Testis (tissue), 2 donors: ENCODE measurements at regions not wholly inside any gene's neighbourhood (a gene's known extent, or its start where the extent isn't known, plus 50 kb on each side); places are given as distances from the start of the nearest gene placed in this dataset.

Experiments
- DNase-seq: peaks from one replicate; pipeline ENCODE4 v3.0.0-alpha.2; 2019
- H3K27ac ChIP-seq, 2 donors: fragments of 200-600 bp; sonication (generic); one replicate each; pipeline ENCODE4 v1.5.1; 2019
- H3K27me3 ChIP-seq: fragments of 200-600 bp; sonication (generic); one replicate; pipeline ENCODE4 v1.5.1; 2019
- H3K36me3 ChIP-seq: fragments of 200-600 bp; sonication (generic); one replicate; pipeline ENCODE4 v1.5.1; 2017; ENCODE audit warnings: low read depth; ENCODE audit errors: missing control alignments
- H3K4me1 ChIP-seq: fragments of 200-600 bp; sonication (generic); one replicate; pipeline ENCODE4 v1.5.1; 2019
- H3K4me3 ChIP-seq, 2 donors: fragments of 200-600 bp; sonication (generic); one replicate each; pipeline ENCODE4 v1.5.1; 2017 to 2019
- H3K9me3 ChIP-seq: fragments of 200-600 bp; sonication (generic); one replicate; pipeline ENCODE4 v1.5.1; 2017
- CTCF ChIP-seq, 3 experiments: fragments of 450-650 bp in 2 of 3; fragments of 200-600 bp in 1 of 3; sonication (generic) in 1 of 3; IDR thresholded peaks; one replicate each; pipeline ENCODE4 v1.5.1; 2016 to 2019; ENCODE audit warnings: antibody characterized with exemption in 3 of 3, mild to moderate bottlenecking in 2 of 3, moderate library complexity in 1 of 3
- POLR2A ChIP-seq: fragments of 450-650 bp; IDR thresholded peaks from one replicate; pipeline ENCODE4 v1.6.1; 2017; ENCODE audit warnings: antibody characterized with exemption, mild to moderate bottlenecking, moderate library complexity
- WGBS, 2 donors: methylation state at CpG; one replicate each; pipeline ENCODE4 v1.1.5; 2018; 5-methylcytosine and 5-hydroxymethylcytosine counted together
- intact Hi-C: fragments of 100-400 bp; cut with DNase I; formaldehyde crosslinking; loops from one replicate; pipeline ENCODE4 v1.15.1; 2023; ENCODE audit warnings: low total_unique reads

DNA sequence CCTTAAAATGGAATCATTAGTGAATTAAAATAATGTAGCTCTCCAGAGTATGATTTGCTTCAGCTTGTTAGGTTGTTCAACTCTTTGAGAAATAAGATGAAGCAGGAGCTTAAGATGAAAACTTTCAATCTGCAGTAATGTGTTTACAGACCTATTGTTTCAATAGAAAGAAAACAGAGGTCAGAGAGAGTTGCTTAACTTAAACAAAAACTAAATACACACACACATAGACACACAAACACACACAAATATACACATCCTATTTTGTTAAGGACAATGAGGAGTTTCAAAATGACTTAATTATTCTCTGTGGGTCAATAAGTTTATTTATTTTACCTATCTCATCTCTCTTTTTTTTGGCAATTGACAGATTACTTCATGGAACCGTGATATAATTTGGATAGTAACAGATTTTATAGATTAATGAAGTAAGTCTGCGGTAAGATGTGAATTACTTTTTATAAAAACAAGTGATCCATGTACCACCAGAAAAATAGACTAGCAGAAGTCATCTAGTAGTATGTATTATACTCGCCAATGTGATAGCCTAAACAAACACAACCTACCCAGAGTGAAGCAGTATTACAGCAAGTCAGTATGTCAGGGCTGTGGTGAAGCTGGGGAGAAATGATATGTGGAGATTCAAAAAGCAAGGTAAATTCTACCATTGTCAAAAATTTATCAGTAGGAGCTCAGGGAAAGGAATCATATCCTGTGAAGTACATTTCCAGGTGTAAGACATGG lies 76.7 kb upstream of the DCBLD2 start:
- H3K4me1 ChIP-seq: no peaks in the 10 kb centered on the region
- DNase-seq: no peak
- intact Hi-C loops: no loop called here

GRCh38 chr3:98977520-98977919 lies 76.0 kb upstream of the DCBLD2 start:
- TF ChIP-seq CTCF (IDR thresholded peaks at IDR 0.05) (no peak), POLR2A (no peak)
- Histone ChIP-seq H3K27ac (no peak overlapping the region), H3K27me3 (no peaks in the 10 kb centered on the region), H3K36me3 (no peaks in the 10 kb centered on the region), H3K4me3 (no peak overlapping the region), H3K9me3 (no peaks in the 10 kb centered on the region), H3K4me1 (no peaks in the 10 kb centered on the region)
- no peak for DNase-seq
- intact Hi-C loops: no loop called here
- 63 to 69% methylated on average over 2 of the region's 2 CpGs for WGBS, 2 donors

More for the DNA sequence above, 76.7 kb upstream of the DCBLD2 start:
- no peaks in the 10 kb centered on the region for H3K36me3 ChIP-seq
- WGBS, 2 donors: 79 to 88% methylated on average over 3 of the region's 3 CpGs
- H3K27ac ChIP-seq: no peak overlapping the region
- H3K27me3 ChIP-seq: no peaks in the 10 kb centered on the region
- H3K9me3 ChIP-seq: no peaks in the 10 kb centered on the region
- no peak for TF ChIP-seq POLR2A
- TF ChIP-seq CTCF (IDR thresholded peaks at IDR 0.05): no peak
- no peak overlapping the region for H3K4me3 ChIP-seq

- Histone ChIP-seq H3K36me3 (no peaks in the 10 kb centered on the region), H3K27me3 (no peaks in the 10 kb centered on the region), H3K27ac (no peak overlapping the region), H3K4me1 (no peaks in the 10 kb centered on the region), H3K9me3 (no peaks in the 10 kb centered on the region), H3K4me3 (no peak overlapping the region)
- TF ChIP-seq CTCF (IDR thresholded peaks at IDR 0.05) (no peak), POLR2A (no peak)
- no peak for DNase-seq
- intact Hi-C loops: no loop called here
Measured at GRCh38 chr3:98974442-98974841, 72.9 kb upstream of the DCBLD2 start.

DNA sequence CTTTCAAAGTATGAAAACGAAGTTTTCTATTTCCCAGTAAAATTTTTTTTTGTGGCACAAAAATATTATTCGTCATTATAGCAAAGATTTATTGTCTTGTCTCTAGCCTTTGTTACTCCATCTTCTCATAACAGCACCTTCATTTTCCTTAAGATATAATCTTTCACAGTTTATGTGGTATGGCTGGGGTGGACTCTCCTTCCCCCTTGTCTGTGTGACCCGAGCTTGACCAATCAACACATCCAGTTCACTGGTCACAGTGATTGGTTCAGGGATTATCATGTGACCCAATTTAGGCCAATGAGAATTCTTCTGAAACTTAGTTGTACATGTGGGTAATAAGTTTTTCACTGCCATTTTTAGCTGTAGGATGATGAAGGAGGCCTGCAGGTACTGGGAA lies 71.2 kb upstream of the DCBLD2 start:
- Histone ChIP-seq H3K9me3 (no peaks in the 10 kb centered on the region), H3K4me3 (peak overlapping the region in 1 of 2 donors; percentile 14), H3K36me3 (no peaks in the 10 kb centered on the region), H3K27me3 (no peaks in the 10 kb centered on the region), H3K4me1 (no peaks in the 10 kb centered on the region), H3K27ac (no peak overlapping the region)
- WGBS, 2 donors: 63 to 77% methylated on average over 3 of the region's 3 CpGs
- intact Hi-C loops: no loop called here
- peak; percentile 35 for DNase-seq
- TF ChIP-seq CTCF (IDR thresholded peaks at IDR 0.05): no peak
- TF ChIP-seq POLR2A: no peak

GRCh38 chr3:98972155-98972554 lies 70.7 kb upstream of the DCBLD2 start:
- H3K36me3 ChIP-seq: no peaks in the 10 kb centered on the region
- H3K4me3 ChIP-seq: no peak overlapping the region
- H3K4me1 ChIP-seq: no peaks in the 10 kb centered on the region
- TF ChIP-seq POLR2A: no peak
- TF ChIP-seq CTCF (IDR thresholded peaks at IDR 0.05): no peak
- intact Hi-C loops: no loop called here
- H3K9me3 ChIP-seq: no peaks in the 10 kb centered on the region
- 55 to 58% methylated on average over 2 of the region's 2 CpGs for WGBS, 2 donors
- no peak for DNase-seq
- H3K27me3 ChIP-seq: no peaks in the 10 kb centered on the region
- no peak overlapping the region for H3K27ac ChIP-seq
